WTC11 (cell line): ENCODE measurements at regions not wholly inside any gene's neighbourhood (a gene's known extent, or its start where the extent isn't known, plus 50 kb on each side); places are given as distances from the start of the nearest gene placed in this dataset.
A peak's percentile ranks its signal among the peaks of the same experiment; 100 is the strongest.

ENCODE experiments used
- ATAC-seq: fragments of 200-7000 bp; cut with Tn5 transposase; 2 replicates; pipeline ENCODE4 v1.10.0; 2021; ENCODE audit warnings: mild to moderate bottlenecking, moderate library complexity
- CTCF ChIA-PET: fragments of 300-600 bp; sonication (Branson Sonifier 250); formaldehyde crosslinking; loops from one replicate; lab custom pipeline; 2021; ENCODE audit warnings: antibody characterized with exemption; lab: Charles Lee
- POLR2A ChIA-PET: fragments of 350-600 bp; sonication (Branson Sonifier 250); formaldehyde crosslinking; loops from one replicate; lab custom pipeline; 2021; ENCODE audit warnings: antibody characterized with exemption; lab: Charles Lee
- DNase-seq: peaks from one replicate; pipeline ENCODE4 v3.0.0; 2021; ENCODE audit warnings: low spot score
- H3K27ac Mint-ChIP-seq: 2 replicates; pipeline ENCODE4 v1.8.0; 2021; ENCODE audit warnings: mixed read lengths
- H3K27me3 Mint-ChIP-seq: 2 replicates; pipeline ENCODE4 v1.8.0; 2021; ENCODE audit warnings: low read depth, mild to moderate bottlenecking, moderate library complexity, mixed read lengths
- H3K36me3 Mint-ChIP-seq: 2 replicates; pipeline ENCODE4 v1.8.0; 2021; ENCODE audit warnings: mixed read lengths
- H3K4me1 Mint-ChIP-seq: 2 replicates; pipeline ENCODE4 v1.8.0; 2022; ENCODE audit warnings: mixed read lengths
- H3K4me3 Mint-ChIP-seq: 2 replicates; pipeline ENCODE4 v1.8.0; 2021; ENCODE audit warnings: mild to moderate bottlenecking, moderate library complexity, mixed read lengths
- H3K9me3 Mint-ChIP-seq: 2 replicates; pipeline ENCODE4 v1.8.0; 2021; ENCODE audit warnings: mixed read lengths
- ATF1 ChIP-seq: sonication (generic); formaldehyde crosslinking; IDR thresholded peaks from 2 replicates; pipeline ENCODE4 v1.8.1; 2023; ENCODE audit warnings: mild to moderate bottlenecking, moderate library complexity, missing genetic modification reagents
- ATF2 ChIP-seq: sonication (generic); formaldehyde crosslinking; IDR thresholded peaks from 2 replicates; pipeline ENCODE4 v1.8.1; 2022; ENCODE audit warnings: low read depth, missing genetic modification reagents, borderline replicate concordance
- CBFB ChIP-seq: sonication (generic); formaldehyde crosslinking; IDR thresholded peaks from 2 replicates; pipeline ENCODE4 v1.8.1; 2022; ENCODE audit warnings: mild to moderate bottlenecking, low read depth, missing genetic modification reagents
- CREM ChIP-seq: sonication (generic); formaldehyde crosslinking; IDR thresholded peaks from 2 replicates; pipeline ENCODE4 v1.8.1; 2022; ENCODE audit warnings: mild to moderate bottlenecking, missing genetic modification reagents, moderate library complexity
- E2F1 ChIP-seq: sonication (generic); formaldehyde crosslinking; IDR thresholded peaks from 2 replicates; pipeline ENCODE4 v1.8.0; 2022; ENCODE audit warnings: mild to moderate bottlenecking, missing genetic modification reagents
- E2F4 ChIP-seq: sonication (generic); formaldehyde crosslinking; IDR thresholded peaks from 2 replicates; pipeline ENCODE4 v1.8.1; 2022; ENCODE audit warnings: low read depth, mild to moderate bottlenecking, moderate library complexity, missing genetic modification reagents, borderline replicate concordance
- ELF4 ChIP-seq: sonication (generic); formaldehyde crosslinking; IDR thresholded peaks from 2 replicates; pipeline ENCODE4 v1.8.1; 2022; ENCODE audit warnings: low read depth, mild to moderate bottlenecking, moderate library complexity, missing genetic modification reagents
- ERG ChIP-seq: fragments of 250-450 bp; sonication (Bioruptor Pico); IDR thresholded peaks from 2 replicates; pipeline ENCODE4 v1.8.0; 2021; ENCODE audit warnings: mild to moderate bottlenecking
- ESRRA ChIP-seq: sonication (generic); formaldehyde crosslinking; IDR thresholded peaks from 2 replicates; pipeline ENCODE4 v1.8.1; 2022; ENCODE audit warnings: mild to moderate bottlenecking, missing genetic modification reagents, borderline replicate concordance
- FOXJ3 ChIP-seq: sonication (generic); formaldehyde crosslinking; IDR thresholded peaks from 2 replicates; pipeline ENCODE4 v1.9.0; 2021; ENCODE audit warnings: missing genetic modification reagents, mild to moderate bottlenecking, borderline replicate concordance
- FOXK1 ChIP-seq: sonication (generic); formaldehyde crosslinking; IDR thresholded peaks from 2 replicates; pipeline ENCODE4 v1.8.0; 2022; ENCODE audit warnings: mild to moderate bottlenecking, moderate library complexity, missing genetic modification reagents
- GTF2I ChIP-seq: fragments of 250-450 bp; sonication (Bioruptor Pico); conservative IDR thresholded peaks from 2 replicates; pipeline ENCODE4 v1.4.0; 2021; ENCODE audit warnings: mild to moderate bottlenecking
- JAZF1 ChIP-seq: fragments of 250-450 bp; sonication (Bioruptor Pico); IDR thresholded peaks from 2 replicates; pipeline ENCODE4 v1.9.0; 2021; ENCODE audit warnings: moderate library complexity, mild to moderate bottlenecking, inconsistent platforms
- KAT7 ChIP-seq: sonication (generic); formaldehyde crosslinking; IDR thresholded peaks from 2 replicates; pipeline ENCODE4 v1.8.1; 2023; ENCODE audit warnings: missing genetic modification reagents, mild to moderate bottlenecking, borderline replicate concordance
- MXD4 ChIP-seq: fragments of 250-450 bp; sonication (Bioruptor Pico); IDR thresholded peaks from 2 replicates; pipeline ENCODE4 v1.8.0; 2021; ENCODE audit warnings: mild to moderate bottlenecking, moderate library complexity, borderline replicate concordance
- NFE2L1 ChIP-seq: sonication (generic); formaldehyde crosslinking; IDR thresholded peaks from 2 replicates; pipeline ENCODE4 v1.8.1; 2023; ENCODE audit warnings: missing genetic modification reagents
- NR1H2 ChIP-seq: sonication (generic); formaldehyde crosslinking; IDR thresholded peaks from 2 replicates; pipeline ENCODE4 v1.9.0; 2021; ENCODE audit warnings: mild to moderate bottlenecking, moderate library complexity, missing genetic modification reagents
- TCF7 ChIP-seq: sonication (generic); formaldehyde crosslinking; IDR thresholded peaks from 2 replicates; pipeline ENCODE4 v1.8.0; 2022; ENCODE audit warnings: mild to moderate bottlenecking, low read depth, missing genetic modification reagents, moderate library complexity
- TP53 ChIP-seq: sonication (generic); formaldehyde crosslinking; IDR thresholded peaks from 2 replicates; pipeline ENCODE4 v1.8.1; 2023; ENCODE audit warnings: mild to moderate bottlenecking, missing genetic modification reagents
- USF2 ChIP-seq: sonication (generic); formaldehyde crosslinking; IDR thresholded peaks from 2 replicates; pipeline ENCODE4 v1.8.1; 2023; ENCODE audit warnings: mild to moderate bottlenecking, missing genetic modification reagents, moderate library complexity
- ZNF121 ChIP-seq: sonication (generic); formaldehyde crosslinking; IDR thresholded peaks from 2 replicates; pipeline ENCODE4 v1.8.0; 2023; ENCODE audit warnings: missing genetic modification reagents
- ZNF138 ChIP-seq: sonication (generic); formaldehyde crosslinking; conservative IDR thresholded peaks from 2 replicates; pipeline ENCODE4 v1.8.1; 2022; ENCODE audit warnings: mild to moderate bottlenecking, moderate library complexity, missing genetic modification reagents
- ZNF263 ChIP-seq: sonication (generic); formaldehyde crosslinking; IDR thresholded peaks from 2 replicates; pipeline ENCODE4 v1.8.1; 2022; ENCODE audit warnings: low read depth, mild to moderate bottlenecking, moderate library complexity, missing genetic modification reagents
- ZNF671 ChIP-seq: fragments of 250-450 bp; sonication (Bioruptor Pico); IDR thresholded peaks from 2 replicates; pipeline ENCODE4 v1.8.0; 2021; ENCODE audit warnings: mild to moderate bottlenecking

GRCh38 chr3:103203441-103203840, 768.6 kb downstream of the ZPLD1 start:
- Mint-ChIP-seq H3K36me3 (no peaks in the 10 kb centered on the region), H3K4me3 (no peak overlapping the region), H3K9me3 (no peaks in the 10 kb centered on the region), H3K27me3 (no peaks in the 10 kb centered on the region), H3K4me1 (no peaks in the 10 kb centered on the region), H3K27ac (no peak overlapping the region)
- TF ChIP-seq USF2 (CRISPR knock-in tag), result no peak
- DNase-seq (no peak), ATAC-seq (no peak)
- ChIA-PET CTCF (no interaction called here), POLR2A (no interaction called here)

- Mint-ChIP-seq H3K27ac (no peak overlapping the region), H3K27me3 (no peaks in the 10 kb centered on the region; the same call in 1 of the 2 replicates), H3K36me3 (peaks cover 6% of the 10 kb centered on the region), H3K9me3 (peaks cover 23% of the 10 kb centered on the region), H3K4me3 (no peak overlapping the region), H3K4me1 (peaks cover 10% of the 10 kb centered on the region)
- TF ChIP-seq ERG (CRISPR knock-in tag) (no peak), TCF7 (CRISPR knock-in tag) (no peak), E2F1 (CRISPR knock-in tag) (no peak), FOXK1 (CRISPR knock-in tag) (no peak), ZNF138 (CRISPR knock-in tag) (no peak), ATF2 (no peak), ESRRA (CRISPR knock-in tag) (no peak), CREM (CRISPR knock-in tag) (no peak), MXD4 (CRISPR knock-in tag) (no peak)
- CTCF ChIA-PET, result no interaction called here
- POLR2A ChIA-PET, result no interaction called here
- ATAC-seq, result no peak
- DNase-seq, result no peak
Observed at GRCh38 chr3:103210583-103210982, 775.8 kb downstream of the ZPLD1 start.

- Mint-ChIP-seq H3K4me1 (peaks cover 9% of the 10 kb centered on the region), H3K9me3 (peaks cover 16% of the 10 kb centered on the region)
- no peak for TF ChIP-seq KAT7 (CRISPR knock-in tag)
- TF ChIP-seq CBFB (CRISPR knock-in tag), result no peak
- TF ChIP-seq FOXJ3, result no peak
- TF ChIP-seq NFE2L1 (CRISPR knock-in tag), result no peak
- no peak for TF ChIP-seq E2F4 (CRISPR knock-in tag)
- no peak for TF ChIP-seq JAZF1 (CRISPR knock-in tag)
- TF ChIP-seq ZNF263 (CRISPR knock-in tag), result no peak
- no peak for TF ChIP-seq ZNF671 (CRISPR knock-in tag)
- no peak for TF ChIP-seq GTF2I
- TF ChIP-seq ATF1 (CRISPR knock-in tag), result no peak
- TF ChIP-seq ZNF121 (CRISPR knock-in tag), result no peak
- TF ChIP-seq ELF4 (CRISPR knock-in tag), result no peak
- TF ChIP-seq TP53 (CRISPR knock-in tag), result no peak
- no peak for TF ChIP-seq NR1H2 (CRISPR knock-in tag)
- TF ChIP-seq, all 79 proteins: peak for 0
- ChIA-PET POLR2A (no interaction called here), CTCF (no interaction called here)
- ATAC-seq (no peak), DNase-seq (no peak)
- H3K27ac Mint-ChIP-seq, result peak overlapping the region; percentile 71; the same call in 1 of the 2 replicates
- no peaks in the 10 kb centered on the region for H3K27me3 Mint-ChIP-seq
- H3K4me3 Mint-ChIP-seq, result no peak overlapping the region
- peaks cover 8% of the 10 kb centered on the region for H3K36me3 Mint-ChIP-seq
Observed at GRCh38 chr3:103218146-103218545, 783.3 kb downstream of the ZPLD1 start.
